Breast epithelium (tissue), 4 donors: ENCODE measurements at regions not wholly inside any gene's neighbourhood (a gene's known extent, or its start where the extent isn't known, plus 50 kb on each side); places are given as distances from the start of the nearest gene placed in this dataset.

Experiments used
- DNase-seq, 2 donors: peaks; one replicate each; pipeline ENCODE4 v3.0.0-alpha.2; 2019; ENCODE audit warnings: low spot score in 2 of 2
- H3K27ac ChIP-seq, 2 donors: fragments of 200-600 bp; sonication (generic) in 1 of 2; one replicate each; pipeline ENCODE4 v1.5.1; 2016 to 2019; ENCODE audit warnings: mild to moderate bottlenecking in 1 of 2
- H3K27me3 ChIP-seq, 2 donors: fragments of 200-600 bp; sonication (generic) in 1 of 2; one replicate each; pipeline versions ENCODE4 v1.5.1 to v1.6.0; 2017 to 2019; ENCODE audit warnings: control low read depth in 1 of 2, mild to moderate bottlenecking in 1 of 2
- H3K36me3 ChIP-seq: fragments of 200-600 bp; one replicate; pipeline ENCODE4 v1.5.1; 2019
- H3K4me1 ChIP-seq, 2 donors: fragments of 200-600 bp; sonication (generic); one replicate each; pipeline ENCODE4 v1.5.1; 2016 to 2019; ENCODE audit warnings: control low read depth in 1 of 2
- H3K4me3 ChIP-seq, 3 donors: fragments of 200-600 bp; sonication (generic); 1 replicate in 2 of 3; 2 replicates in 1 of 3; pipeline ENCODE4 v1.5.1; 2016 to 2019; ENCODE audit warnings: mild to moderate bottlenecking in 3 of 3, moderate library complexity in 2 of 3
- H3K9me3 ChIP-seq, 2 donors: fragments of 200-600 bp; sonication (generic) in 1 of 2; one replicate each; pipeline ENCODE4 v1.5.1; 2016 to 2019; ENCODE audit warnings: control low read depth in 1 of 2
- CTCF ChIP-seq, 3 donors: fragments of 450-650 bp; IDR thresholded peaks; one replicate each; pipeline ENCODE4 v1.5.1; 2016 to 2017; ENCODE audit warnings: antibody characterized with exemption in 3 of 3, mild to moderate bottlenecking in 3 of 3, moderate library complexity in 3 of 3
- POLR2A ChIP-seq: fragments of 450-650 bp; IDR thresholded peaks from one replicate; pipeline ENCODE4 v1.6.1; 2016; ENCODE audit warnings: antibody characterized with exemption, mild to moderate bottlenecking, moderate library complexity
- POLR2AphosphoS5 ChIP-seq, 3 donors: sonication (generic); formaldehyde crosslinking; IDR thresholded peaks; one replicate each; pipeline ENCODE4 v1.6.1; 2017; ENCODE audit warnings: antibody characterized with exemption in 3 of 3
- intact Hi-C: fragments of 100-400 bp; cut with DNase I; formaldehyde crosslinking; loops from one replicate; pipeline ENCODE4 v1.15.1; 2023; ENCODE audit warnings: low total_unique reads

DNA sequence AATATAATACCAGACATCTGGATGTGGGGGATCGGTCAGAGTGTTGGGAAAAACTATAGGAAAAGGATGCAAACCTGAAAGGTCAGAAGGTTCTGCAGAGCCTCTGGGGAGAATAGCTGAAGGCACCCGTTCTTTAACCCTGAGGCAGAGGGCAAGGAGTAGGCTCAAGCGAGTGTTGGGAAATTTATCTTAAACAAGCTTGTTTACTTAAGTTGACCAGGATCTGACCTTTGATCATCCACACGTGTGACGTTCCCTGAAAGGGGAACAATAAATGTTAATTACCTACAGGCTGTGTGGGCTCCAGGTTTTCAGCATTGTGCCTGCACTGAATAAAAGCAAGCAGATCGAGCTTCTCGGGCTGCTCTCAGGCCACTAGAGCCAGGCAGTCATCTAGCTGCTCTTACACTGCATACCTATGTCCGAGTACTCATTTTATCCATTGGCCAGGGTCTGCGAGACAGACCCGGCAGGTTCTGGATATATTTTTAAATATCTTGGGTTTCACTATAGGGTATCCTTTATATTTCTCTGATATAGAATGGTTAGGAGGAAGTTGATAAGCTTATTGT is 400.6 kb upstream of the CHST9 start:
- intact Hi-C loops = no loop called here
- TF ChIP-seq CTCF (IDR thresholded peaks at IDR 0.05) (no peak), POLR2AphosphoS5 (IDR thresholded peaks at IDR 0.05) (no peak), POLR2A (no peak)
- Histone ChIP-seq H3K36me3 (no peaks in the 10 kb centered on the region), H3K9me3 (peaks cover 0 to 22% of the 10 kb centered on the region in 2 donors), H3K27ac (no peak overlapping the region), H3K27me3 (no peaks in the 10 kb centered on the region), H3K4me1 (no peaks in the 10 kb centered on the region), H3K4me3 (no peak overlapping the region)
- no peak for DNase-seq

DNA sequence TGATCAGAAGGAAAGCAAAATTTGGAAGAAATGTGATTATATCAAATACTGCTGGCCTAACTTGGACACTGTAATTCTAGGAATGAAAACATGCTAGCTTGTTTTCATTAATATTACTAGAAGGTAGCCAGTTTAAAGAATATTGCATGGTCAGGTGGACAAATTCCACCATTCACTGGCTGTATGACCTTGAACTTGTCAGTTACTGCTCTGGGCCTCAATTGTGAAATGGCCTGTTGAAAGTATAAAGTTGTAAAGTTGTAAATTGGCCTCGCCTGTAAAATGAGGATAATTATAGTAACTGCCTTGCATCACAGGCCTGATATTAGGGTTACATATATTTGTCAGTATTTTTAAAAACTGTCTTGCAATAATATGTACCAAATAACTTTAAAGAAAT is 398.4 kb upstream of the CHST9 start:
- intact Hi-C loops = no loop called here
- H3K27me3 ChIP-seq = no peaks in the 10 kb centered on the region
- H3K9me3 ChIP-seq = peaks cover 0 to 22% of the 10 kb centered on the region in 2 donors
- H3K36me3 ChIP-seq = no peaks in the 10 kb centered on the region
- no peak overlapping the region for H3K27ac ChIP-seq
- no peak for DNase-seq
- H3K4me1 ChIP-seq = no peaks in the 10 kb centered on the region
- TF ChIP-seq POLR2A = no peak
- no peak for TF ChIP-seq POLR2AphosphoS5 (IDR thresholded peaks at IDR 0.05)
- no peak for TF ChIP-seq CTCF (IDR thresholded peaks at IDR 0.05)
- H3K4me3 ChIP-seq = no peak overlapping the region

DNA sequence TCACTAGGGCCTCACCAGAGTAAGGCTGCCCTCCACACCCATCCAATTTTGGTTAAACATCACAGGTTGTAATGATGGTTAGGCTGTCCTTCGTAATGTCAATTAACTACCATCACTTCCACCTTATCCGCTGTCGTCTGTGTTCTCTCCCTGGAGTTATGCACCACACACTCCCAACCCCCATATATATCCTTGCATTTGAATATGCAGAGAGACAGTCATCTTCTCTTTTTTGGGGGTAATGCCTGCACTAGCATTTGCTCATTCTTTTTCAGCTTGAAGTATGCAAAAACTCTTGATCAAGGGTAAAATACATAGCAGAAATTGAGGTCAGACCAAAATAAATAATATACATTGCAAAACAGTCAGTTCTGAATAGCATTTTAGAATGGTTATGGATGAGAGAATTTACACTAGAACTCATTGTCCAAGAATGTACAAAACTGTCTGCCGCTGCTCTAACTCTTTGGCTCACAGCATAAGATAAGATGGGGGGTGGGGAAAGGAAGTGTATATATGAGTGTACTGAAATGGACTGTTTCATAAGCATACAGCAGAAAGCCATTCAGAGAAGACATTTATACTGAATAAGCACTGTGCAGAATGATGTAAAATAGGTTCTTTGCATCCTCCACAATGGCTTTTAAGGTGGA is 397.8 kb upstream of the CHST9 start:
- Histone ChIP-seq H3K9me3 (peaks cover 0 to 22% of the 10 kb centered on the region in 2 donors), H3K27me3 (no peaks in the 10 kb centered on the region), H3K36me3 (no peaks in the 10 kb centered on the region), H3K4me3 (no peak overlapping the region), H3K4me1 (no peaks in the 10 kb centered on the region), H3K27ac (no peak overlapping the region)
- no peak for DNase-seq
- TF ChIP-seq POLR2AphosphoS5 (IDR thresholded peaks at IDR 0.05) (no peak), POLR2A (no peak), CTCF (IDR thresholded peaks at IDR 0.05) (no peak)
- intact Hi-C loops = no loop called here

- no peak for DNase-seq
- H3K27me3 ChIP-seq = no peaks in the 10 kb centered on the region
- TF ChIP-seq POLR2AphosphoS5 (IDR thresholded peaks at IDR 0.05) (no peak), CTCF (IDR thresholded peaks at IDR 0.05) (no peak), POLR2A (no peak)
- no peaks in the 10 kb centered on the region for H3K4me1 ChIP-seq
- intact Hi-C loops = no loop called here
- no peaks in the 10 kb centered on the region for H3K36me3 ChIP-seq
- H3K4me3 ChIP-seq = no peak overlapping the region
- H3K27ac ChIP-seq = no peak overlapping the region
- H3K9me3 ChIP-seq = peaks cover 0 to 22% of the 10 kb centered on the region in 2 donors
These were observed 396.3 kb upstream of the CHST9 start for GRCh38 chr18:27581296-27581904.

DNA sequence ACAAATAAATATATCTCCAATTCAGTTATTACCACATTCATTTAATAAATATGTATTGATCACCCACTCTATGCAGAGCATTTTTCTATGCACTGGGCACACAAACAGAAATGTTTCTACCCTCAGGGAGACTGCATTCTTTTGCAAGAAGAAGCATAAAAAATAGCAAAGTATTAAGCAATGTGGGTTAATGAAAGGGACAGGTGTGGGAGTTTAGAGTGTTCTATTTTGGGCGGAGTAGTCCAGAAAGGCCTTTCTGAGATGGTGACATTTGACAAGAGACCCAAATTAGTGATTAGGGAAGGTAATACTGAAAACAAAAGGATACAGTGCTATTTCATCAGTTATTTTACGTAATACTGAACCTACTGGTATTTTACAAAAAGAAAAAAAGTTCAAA is 394.3 kb upstream of the CHST9 start:
- Histone ChIP-seq H3K27me3 (no peaks in the 10 kb centered on the region), H3K36me3 (no peaks in the 10 kb centered on the region), H3K4me1 (no peaks in the 10 kb centered on the region), H3K4me3 (no peak overlapping the region), H3K27ac (no peak overlapping the region), H3K9me3 (peaks cover 0 to 22% of the 10 kb centered on the region in 2 donors)
- intact Hi-C loops = no loop called here
- DNase-seq = no peak
- TF ChIP-seq POLR2AphosphoS5 (IDR thresholded peaks at IDR 0.05) (no peak), CTCF (IDR thresholded peaks at IDR 0.05) (no peak), POLR2A (no peak)
